ENCODE measurements at regions not wholly inside any gene's neighbourhood (a gene's known extent, or its start where the extent isn't known, plus 50 kb on each side); places are given as distances from the start of the nearest gene placed in this dataset.

DNA sequence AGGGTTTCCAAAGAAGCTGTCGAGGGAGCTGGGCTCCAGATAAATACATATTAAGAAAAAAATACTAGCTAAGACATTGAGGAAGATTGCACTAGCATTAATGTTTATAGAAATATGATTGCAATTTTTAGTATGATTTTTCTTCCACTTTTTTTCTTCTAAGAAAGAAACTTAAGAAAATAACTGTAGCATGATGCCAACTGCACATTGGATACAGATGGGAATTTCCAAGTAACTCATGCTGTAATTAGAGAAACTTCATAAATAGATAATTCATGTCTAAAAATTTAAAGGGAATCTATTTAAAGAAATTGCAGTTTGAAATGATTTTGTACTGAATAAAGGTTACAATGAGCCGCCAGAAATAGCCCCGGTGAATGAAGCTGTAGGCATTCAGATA, 119.4 kb downstream of the POLR1F start:
- Histone ChIP-seq H3K36me3 (ENCODE audit: control insufficient read depth, insufficient read depth, low read length) (no peaks in the 10 kb centered on the region), H3K27me3 (replicated peaks; ENCODE audit: control insufficient read depth, insufficient read depth, low read length) (no peaks in the 10 kb centered on the region), H3K4me3 (replicated peaks; ENCODE audit: low read depth, low read length) (no peak overlapping the region)
- no peak for TF ChIP-seq CTCF (IDR thresholded peaks at IDR 0.05; ENCODE audit: insufficient read depth, low read length, poor library complexity, severe bottlenecking)
- no peak for DNase-seq (ENCODE audit: extremely low read depth, insufficient read length)

DNA sequence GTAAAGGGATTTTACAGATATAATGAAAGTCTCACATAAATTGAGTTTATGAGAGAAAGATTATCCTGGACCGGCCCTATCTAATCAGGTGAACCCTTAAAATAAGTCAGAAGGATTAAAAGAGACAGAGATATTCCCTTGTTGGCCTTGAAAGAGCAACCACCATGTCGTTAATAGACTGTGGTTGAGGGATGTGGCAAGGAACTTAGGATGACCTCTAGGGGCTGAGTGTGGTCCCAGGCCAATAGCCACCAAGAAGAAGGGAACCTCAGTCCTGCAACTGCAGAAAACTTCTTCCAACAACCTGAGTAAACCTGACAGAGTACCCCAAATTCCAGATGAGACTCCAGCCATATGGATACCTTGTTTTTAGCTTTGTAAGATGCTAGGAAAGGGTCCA, 121.5 kb downstream of the POLR1F start:
- DNase-seq (ENCODE audit: extremely low read depth, insufficient read length) = no peak
- Histone ChIP-seq H3K4me3 (replicated peaks; ENCODE audit: low read depth, low read length) (no peak overlapping the region), H3K27me3 (replicated peaks; ENCODE audit: control insufficient read depth, insufficient read depth, low read length) (no peaks in the 10 kb centered on the region), H3K36me3 (ENCODE audit: control insufficient read depth, insufficient read depth, low read length) (no peaks in the 10 kb centered on the region)
- peak; percentile 50 for TF ChIP-seq CTCF (IDR thresholded peaks at IDR 0.05; ENCODE audit: insufficient read depth, low read length, poor library complexity, severe bottlenecking)

GRCh38 chr7:19585761-19586160, 123.1 kb downstream of the POLR1F start:
- no peaks in the 10 kb centered on the region for H3K36me3 ChIP-seq (ENCODE audit: control insufficient read depth, insufficient read depth, low read length)
- H3K4me3 ChIP-seq (replicated peaks; ENCODE audit: low read depth, low read length) = no peak overlapping the region
- H3K27me3 ChIP-seq (replicated peaks; ENCODE audit: control insufficient read depth, insufficient read depth, low read length) = no peaks in the 10 kb centered on the region
- no peak for TF ChIP-seq CTCF (IDR thresholded peaks at IDR 0.05; ENCODE audit: insufficient read depth, low read length, poor library complexity, severe bottlenecking)
- no peak for DNase-seq (ENCODE audit: extremely low read depth, insufficient read length)

- Histone ChIP-seq H3K4me3 (replicated peaks; ENCODE audit: low read depth, low read length) (no peak overlapping the region), H3K36me3 (ENCODE audit: control insufficient read depth, insufficient read depth, low read length) (no peaks in the 10 kb centered on the region), H3K27me3 (replicated peaks; ENCODE audit: control insufficient read depth, insufficient read depth, low read length) (no peaks in the 10 kb centered on the region)
- TF ChIP-seq CTCF (IDR thresholded peaks at IDR 0.05; ENCODE audit: insufficient read depth, low read length, poor library complexity, severe bottlenecking) = no peak
- DNase-seq (ENCODE audit: extremely low read depth, insufficient read length) = no peak
These were observed 132.8 kb downstream of the POLR1F start for GRCh38 chr7:19575909-19576557.

- Histone ChIP-seq H3K27me3 (replicated peaks; ENCODE audit: control insufficient read depth, insufficient read depth, low read length) (no peaks in the 10 kb centered on the region), H3K36me3 (ENCODE audit: control insufficient read depth, insufficient read depth, low read length) (no peaks in the 10 kb centered on the region), H3K4me3 (replicated peaks; ENCODE audit: low read depth, low read length) (no peak overlapping the region)
- no peak for DNase-seq (ENCODE audit: extremely low read depth, insufficient read length)
- TF ChIP-seq CTCF (IDR thresholded peaks at IDR 0.05; ENCODE audit: insufficient read depth, low read length, poor library complexity, severe bottlenecking) = no peak
These were observed 134.7 kb downstream of the POLR1F start for GRCh38 chr7:19574131-19574530.

GRCh38 chr7:19572566-19572965, 136.3 kb downstream of the POLR1F start:
- no peak overlapping the region for H3K4me3 ChIP-seq (replicated peaks; ENCODE audit: low read depth, low read length)
- H3K27me3 ChIP-seq (replicated peaks; ENCODE audit: control insufficient read depth, insufficient read depth, low read length) = no peaks in the 10 kb centered on the region
- TF ChIP-seq CTCF (IDR thresholded peaks at IDR 0.05; ENCODE audit: insufficient read depth, low read length, poor library complexity, severe bottlenecking) = no peak
- DNase-seq (ENCODE audit: extremely low read depth, insufficient read length) = no peak
- H3K36me3 ChIP-seq (ENCODE audit: control insufficient read depth, insufficient read depth, low read length) = no peaks in the 10 kb centered on the region

All from GM06990 (cell line).